ENCODE measurements at regions not wholly inside any gene's neighbourhood (a gene's known extent, or its start where the extent isn't known, plus 50 kb on each side); places are given as distances from the start of the nearest gene placed in this dataset.

DNA sequence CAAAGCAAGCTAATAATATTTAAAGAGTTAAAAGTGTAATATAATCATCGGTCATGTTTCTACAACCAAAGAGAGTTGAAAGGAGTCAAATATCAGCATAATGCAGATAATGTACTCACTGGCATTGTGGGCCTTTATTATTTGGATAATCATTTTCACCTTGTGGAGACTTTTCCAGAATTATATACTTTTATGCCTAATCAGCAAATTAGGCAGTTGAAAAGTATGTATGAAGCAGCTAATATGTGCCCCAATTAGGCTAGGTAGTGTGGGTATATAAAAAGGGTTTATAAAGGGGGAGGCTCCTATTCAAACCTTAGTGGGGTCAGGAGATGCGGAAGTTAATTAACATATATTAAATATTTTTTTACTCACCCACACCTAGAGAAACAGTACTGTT lies 102.8 kb upstream of the HNRNPU start:
- Histone ChIP-seq H3K9ac (ENCODE audit: low read length) (no peak overlapping the region), H3F3A (ENCODE audit: insufficient read depth, low read length) (peaks cover 21% of the 10 kb centered on the region), H3K4me1 (ENCODE audit: low read length) (peaks cover 3% of the 10 kb centered on the region; the same call in 1 of the 2 replicates), H3K4me3 (ENCODE audit: low read length) (no peak overlapping the region), H3K9me2 (replicated peaks; ENCODE audit: insufficient read depth, low read length) (no peaks in the 10 kb centered on the region), H3K27me3 (replicated peaks; ENCODE audit: insufficient read depth, low read length) (no peaks in the 10 kb centered on the region), H3K36me3 (replicated peaks; ENCODE audit: insufficient read depth, low read length) (no peaks in the 10 kb centered on the region), H4K20me1 (ENCODE audit: insufficient read depth, low read length) (no peaks in the 10 kb centered on the region), H2AFZ (ENCODE audit: low read length) (no peak overlapping the region), H3K79me2 (ENCODE audit: low read length) (peaks cover 4% of the 10 kb centered on the region; the same call in 1 of the 2 replicates), H3K4me2 (ENCODE audit: low read depth, low read length) (no peak overlapping the region), H3K9me3 (replicated peaks; ENCODE audit: insufficient read depth, low read length) (no peaks in the 10 kb centered on the region), H3K27ac (ENCODE audit: low read length) (no peak overlapping the region)
- TF ChIP-seq EZH2phosphoT487 (IDR thresholded peaks at IDR 0.05; ENCODE audit: low read length), result no peak
- no peak for TF ChIP-seq CTCF (IDR thresholded peaks at IDR 0.05; ENCODE audit: low read length)
- no peak for TF ChIP-seq EZH2 (optimal IDR thresholded peaks at IDR 0.05; ENCODE audit: low read depth, low read length)
- DNase-seq, result no peak

DNA sequence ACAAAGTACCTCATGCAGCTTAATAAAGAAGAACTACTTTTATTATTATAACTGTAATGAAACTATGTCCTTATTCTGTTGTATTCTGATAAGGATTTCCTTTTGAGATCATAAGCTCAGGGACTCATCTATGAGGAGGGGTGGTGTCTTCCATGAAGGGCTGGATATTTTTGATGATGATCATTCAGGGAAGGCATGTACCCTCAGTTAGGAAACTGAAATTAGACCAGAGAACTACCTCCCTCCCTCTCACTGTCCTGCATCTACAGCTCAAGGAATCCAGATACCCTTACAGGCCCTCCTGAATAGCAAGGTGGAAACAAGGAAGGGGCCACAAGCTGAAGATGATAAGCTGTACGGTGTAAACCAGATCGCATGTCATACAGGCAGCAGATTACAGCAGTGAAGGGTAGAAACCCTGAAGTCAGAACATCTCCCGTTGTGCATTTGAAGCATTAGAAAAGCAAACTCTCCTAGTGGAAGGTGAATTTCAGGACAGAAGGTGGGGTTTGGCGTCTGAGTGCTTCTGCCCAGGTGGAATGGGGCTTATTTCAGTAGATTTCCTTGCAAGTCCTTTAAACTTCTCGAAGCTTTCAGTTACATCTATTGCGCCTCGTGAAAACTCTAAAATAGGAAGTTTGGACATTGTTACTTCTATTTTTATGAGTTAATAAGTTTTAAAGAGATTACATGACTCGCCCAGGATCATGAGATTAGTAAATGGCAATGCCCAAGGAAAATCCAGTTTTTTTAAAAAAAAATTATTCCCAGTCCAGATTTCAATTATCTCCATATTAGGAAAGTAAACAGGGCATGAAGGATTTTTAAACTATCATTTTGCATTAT lies 101.1 kb upstream of the HNRNPU start:
- Histone ChIP-seq H3K27me3 (replicated peaks; ENCODE audit: insufficient read depth, low read length) (no peaks in the 10 kb centered on the region), H3K4me2 (ENCODE audit: low read depth, low read length) (no peak overlapping the region), H3K36me3 (replicated peaks; ENCODE audit: insufficient read depth, low read length) (no peaks in the 10 kb centered on the region), H3K9me3 (replicated peaks; ENCODE audit: insufficient read depth, low read length) (no peaks in the 10 kb centered on the region), H3K9me2 (replicated peaks; ENCODE audit: insufficient read depth, low read length) (no peaks in the 10 kb centered on the region), H3K9ac (ENCODE audit: low read length) (no peak overlapping the region), H3K79me2 (ENCODE audit: low read length) (no peaks in the 10 kb centered on the region), H2AFZ (ENCODE audit: low read length) (no peak overlapping the region), H4K20me1 (ENCODE audit: insufficient read depth, low read length) (no peaks in the 10 kb centered on the region), H3K4me1 (ENCODE audit: low read length) (peaks cover 3% of the 10 kb centered on the region; the same call in 1 of the 2 replicates), H3F3A (ENCODE audit: insufficient read depth, low read length) (peaks cover 7% of the 10 kb centered on the region; the same call in 1 of the 2 replicates), H3K4me3 (ENCODE audit: low read length) (no peak overlapping the region), H3K27ac (ENCODE audit: low read length) (no peak overlapping the region)
- TF ChIP-seq EZH2 (optimal IDR thresholded peaks at IDR 0.05; ENCODE audit: low read depth, low read length) (no peak), EZH2phosphoT487 (IDR thresholded peaks at IDR 0.05; ENCODE audit: low read length) (no peak), CTCF (IDR thresholded peaks at IDR 0.05; ENCODE audit: low read length) (no peak)
- no peak for DNase-seq

GRCh38 chr1:244964112-244964971 lies 100.0 kb upstream of the HNRNPU start:
- no peak overlapping the region for H3K27ac ChIP-seq (ENCODE audit: low read length)
- no peak overlapping the region for H2AFZ ChIP-seq (ENCODE audit: low read length)
- H3K4me2 ChIP-seq (ENCODE audit: low read depth, low read length), result no peak overlapping the region

More at GRCh38 chr1:244964112-244964971, 100.0 kb upstream of the HNRNPU start:
- Histone ChIP-seq H3K4me1 (ENCODE audit: low read length) (peaks cover 3% of the 10 kb centered on the region; the same call in 1 of the 2 replicates), H3K36me3 (replicated peaks; ENCODE audit: insufficient read depth, low read length) (no peaks in the 10 kb centered on the region), H4K20me1 (ENCODE audit: insufficient read depth, low read length) (no peaks in the 10 kb centered on the region), H3K27me3 (replicated peaks; ENCODE audit: insufficient read depth, low read length) (no peaks in the 10 kb centered on the region), H3F3A (ENCODE audit: insufficient read depth, low read length) (no peaks in the 10 kb centered on the region), H3K9ac (ENCODE audit: low read length) (no peak overlapping the region), H3K4me3 (ENCODE audit: low read length) (no peak overlapping the region), H3K9me3 (replicated peaks; ENCODE audit: insufficient read depth, low read length) (no peaks in the 10 kb centered on the region), H3K79me2 (ENCODE audit: low read length) (no peaks in the 10 kb centered on the region), H3K9me2 (replicated peaks; ENCODE audit: insufficient read depth, low read length) (no peaks in the 10 kb centered on the region)
- no peak for TF ChIP-seq EZH2 (optimal IDR thresholded peaks at IDR 0.05; ENCODE audit: low read depth, low read length)
- TF ChIP-seq CTCF (IDR thresholded peaks at IDR 0.05; ENCODE audit: low read length), result no peak
- TF ChIP-seq EZH2phosphoT487 (IDR thresholded peaks at IDR 0.05; ENCODE audit: low read length), result no peak
- no peak for DNase-seq

Measured in MM.1S (cell line).